ENCODE measurements at regions not wholly inside any gene's neighbourhood (a gene's known extent, or its start where the extent isn't known, plus 50 kb on each side); places are given as distances from the start of the nearest gene placed in this dataset.
"Not testable (repeated sequence)": the region's sequence is repeated elsewhere in the genome, so short reads cannot be mapped to it uniquely, and the experiment has no call there.

GRCh38 chrX:46185923-46186810, 359.1 kb downstream of the ZNF674 start:
- H3K9me3 ChIP-seq (ENCODE audit: insufficient read depth, low read depth, low read length): no peaks in the 10 kb centered on the region
- H3K9ac ChIP-seq (ENCODE audit: low read depth, low read length): no peak overlapping the region
- H3K4me3 ChIP-seq (ENCODE audit: low read length): no peak overlapping the region
- no peaks in the 10 kb centered on the region for H3K27me3 ChIP-seq (ENCODE audit: insufficient read depth, low read length)
- no peak overlapping the region for H3K27ac ChIP-seq (ENCODE audit: low read length)
- H3K36me3 ChIP-seq (ENCODE audit: insufficient read depth, low read depth, low read length): no peaks in the 10 kb centered on the region
- no peaks in the 10 kb centered on the region for H3K4me1 ChIP-seq (ENCODE audit: insufficient read depth, low read length)

- Histone ChIP-seq H3K4me1 (ENCODE audit: insufficient read depth, low read length) (no peaks in the 10 kb centered on the region), H3K9ac (ENCODE audit: low read depth, low read length) (no peak overlapping the region), H3K9me3 (ENCODE audit: insufficient read depth, low read depth, low read length) (no peaks in the 10 kb centered on the region), H3K27me3 (ENCODE audit: insufficient read depth, low read length) (no peaks in the 10 kb centered on the region), H3K4me3 (ENCODE audit: low read length) (no peak overlapping the region), H3K36me3 (ENCODE audit: insufficient read depth, low read depth, low read length) (no peaks in the 10 kb centered on the region), H3K27ac (ENCODE audit: low read length) (no peak overlapping the region)
Observed at GRCh38 chrX:46184749-46185148, 360.5 kb downstream of the ZNF674 start.

GRCh38 chrX:46180258-46180687, 364.9 kb downstream of the ZNF674 start:
- H3K4me1 ChIP-seq (ENCODE audit: insufficient read depth, low read length): no peaks in the 10 kb centered on the region
- no peak overlapping the region for H3K27ac ChIP-seq (ENCODE audit: low read length)
- H3K27me3 ChIP-seq (ENCODE audit: insufficient read depth, low read length): no peaks in the 10 kb centered on the region
- H3K9ac ChIP-seq (ENCODE audit: low read depth, low read length): no peak overlapping the region
- no peak overlapping the region for H3K4me3 ChIP-seq (ENCODE audit: low read length)
- H3K36me3 ChIP-seq (ENCODE audit: insufficient read depth, low read depth, low read length): no peaks in the 10 kb centered on the region
- H3K9me3 ChIP-seq (ENCODE audit: insufficient read depth, low read depth, low read length): no peaks in the 10 kb centered on the region

- H3K9me3 ChIP-seq (ENCODE audit: insufficient read depth, low read depth, low read length): no peaks in the 10 kb centered on the region
- no peak overlapping the region for H3K27ac ChIP-seq (ENCODE audit: low read length)
- H3K4me1 ChIP-seq (ENCODE audit: insufficient read depth, low read length): no peaks in the 10 kb centered on the region
- no peaks in the 10 kb centered on the region for H3K36me3 ChIP-seq (ENCODE audit: insufficient read depth, low read depth, low read length)
- no peaks in the 10 kb centered on the region for H3K27me3 ChIP-seq (ENCODE audit: insufficient read depth, low read length)
- H3K4me3 ChIP-seq (ENCODE audit: low read length): no peak overlapping the region
- no peak overlapping the region for H3K9ac ChIP-seq (ENCODE audit: low read depth, low read length)
Observed at GRCh38 chrX:46179748-46180147, 365.5 kb downstream of the ZNF674 start.

- no peak overlapping the region for H3K9ac ChIP-seq (ENCODE audit: low read depth, low read length)
- no peak overlapping the region for H3K27ac ChIP-seq (ENCODE audit: low read length)
- H3K4me3 ChIP-seq (ENCODE audit: low read length): no peak overlapping the region
- no peaks in the 10 kb centered on the region for H3K27me3 ChIP-seq (ENCODE audit: insufficient read depth, low read length)
- no peaks in the 10 kb centered on the region for H3K4me1 ChIP-seq (ENCODE audit: insufficient read depth, low read length)
- no peaks in the 10 kb centered on the region for H3K9me3 ChIP-seq (ENCODE audit: insufficient read depth, low read depth, low read length)
- H3K36me3 ChIP-seq (ENCODE audit: insufficient read depth, low read depth, low read length): no peaks in the 10 kb centered on the region
Observed at GRCh38 chrX:46178763-46179162, 366.5 kb downstream of the ZNF674 start.

GRCh38 chrX:46173159-46173558, 372.1 kb downstream of the ZNF674 start:
- no peaks in the 10 kb centered on the region for H3K27me3 ChIP-seq (ENCODE audit: insufficient read depth, low read length)
- H3K27ac ChIP-seq (ENCODE audit: low read length): no peak overlapping the region
- H3K4me1 ChIP-seq (ENCODE audit: insufficient read depth, low read length): no peaks in the 10 kb centered on the region
- no peaks in the 10 kb centered on the region for H3K36me3 ChIP-seq (ENCODE audit: insufficient read depth, low read depth, low read length)
- H3K9me3 ChIP-seq (ENCODE audit: insufficient read depth, low read depth, low read length): no peaks in the 10 kb centered on the region
- H3K4me3 ChIP-seq (ENCODE audit: low read length): no peak overlapping the region
- H3K9ac ChIP-seq (ENCODE audit: low read depth, low read length): no peak overlapping the region

GRCh38 chrX:46171457-46171856, 373.8 kb downstream of the ZNF674 start:
- H3K9me3 ChIP-seq (ENCODE audit: insufficient read depth, low read depth, low read length); H3K4me1 ChIP-seq (ENCODE audit: insufficient read depth, low read length): not testable (repeated sequence)

GRCh38 chrX:46169808-46170207, 375.4 kb downstream of the ZNF674 start:
- Histone ChIP-seq H3K4me1 (ENCODE audit: insufficient read depth, low read length) (no peaks in the 10 kb centered on the region), H3K4me3 (ENCODE audit: low read length) (no peak overlapping the region), H3K27ac (ENCODE audit: low read length) (no peak overlapping the region), H3K36me3 (ENCODE audit: insufficient read depth, low read depth, low read length) (no peaks in the 10 kb centered on the region), H3K9ac (ENCODE audit: low read depth, low read length) (no peak overlapping the region), H3K9me3 (ENCODE audit: insufficient read depth, low read depth, low read length) (no peaks in the 10 kb centered on the region), H3K27me3 (ENCODE audit: insufficient read depth, low read length) (no peaks in the 10 kb centered on the region)

More at GRCh38 chrX:46171457-46171856, 373.8 kb downstream of the ZNF674 start:
- H3K36me3 ChIP-seq (ENCODE audit: insufficient read depth, low read depth, low read length); H3K4me3 ChIP-seq (ENCODE audit: low read length); H3K27ac ChIP-seq (ENCODE audit: low read length); H3K9ac ChIP-seq (ENCODE audit: low read depth, low read length); H3K27me3 ChIP-seq (ENCODE audit: insufficient read depth, low read length): not testable (repeated sequence)

- H3K9me3 ChIP-seq (ENCODE audit: insufficient read depth, low read depth, low read length): no peaks in the 10 kb centered on the region
- H3K4me1 ChIP-seq (ENCODE audit: insufficient read depth, low read length): no peaks in the 10 kb centered on the region
- no peak overlapping the region for H3K4me3 ChIP-seq (ENCODE audit: low read length)
- no peaks in the 10 kb centered on the region for H3K27me3 ChIP-seq (ENCODE audit: insufficient read depth, low read length)
- H3K27ac ChIP-seq (ENCODE audit: low read length): no peak overlapping the region
- no peak overlapping the region for H3K9ac ChIP-seq (ENCODE audit: low read depth, low read length)
- H3K36me3 ChIP-seq (ENCODE audit: insufficient read depth, low read depth, low read length): no peaks in the 10 kb centered on the region
Observed at GRCh38 chrX:46168254-46168653, 377.0 kb downstream of the ZNF674 start.

- Histone ChIP-seq H3K4me3 (ENCODE audit: low read length) (no peak overlapping the region), H3K9me3 (ENCODE audit: insufficient read depth, low read depth, low read length) (no peaks in the 10 kb centered on the region), H3K4me1 (ENCODE audit: insufficient read depth, low read length) (no peaks in the 10 kb centered on the region), H3K36me3 (ENCODE audit: insufficient read depth, low read depth, low read length) (no peaks in the 10 kb centered on the region), H3K27ac (ENCODE audit: low read length) (no peak overlapping the region), H3K9ac (ENCODE audit: low read depth, low read length) (no peak overlapping the region), H3K27me3 (ENCODE audit: insufficient read depth, low read length) (no peaks in the 10 kb centered on the region)
Observed at GRCh38 chrX:46165866-46166265, 379.4 kb downstream of the ZNF674 start.

- no peaks in the 10 kb centered on the region for H3K9me3 ChIP-seq (ENCODE audit: insufficient read depth, low read depth, low read length)
- H3K27me3 ChIP-seq (ENCODE audit: insufficient read depth, low read length): no peaks in the 10 kb centered on the region
- no peak overlapping the region for H3K9ac ChIP-seq (ENCODE audit: low read depth, low read length)
- H3K4me3 ChIP-seq (ENCODE audit: low read length): no peak overlapping the region
- no peak overlapping the region for H3K27ac ChIP-seq (ENCODE audit: low read length)
- H3K36me3 ChIP-seq (ENCODE audit: insufficient read depth, low read depth, low read length): no peaks in the 10 kb centered on the region
- no peaks in the 10 kb centered on the region for H3K4me1 ChIP-seq (ENCODE audit: insufficient read depth, low read length)
Observed at GRCh38 chrX:46165411-46165810, 379.8 kb downstream of the ZNF674 start.

- Histone ChIP-seq H3K4me3 (ENCODE audit: low read length) (no peak overlapping the region), H3K36me3 (ENCODE audit: insufficient read depth, low read depth, low read length) (no peaks in the 10 kb centered on the region), H3K9ac (ENCODE audit: low read depth, low read length) (no peak overlapping the region), H3K9me3 (ENCODE audit: insufficient read depth, low read depth, low read length) (no peaks in the 10 kb centered on the region), H3K27ac (ENCODE audit: low read length) (no peak overlapping the region), H3K4me1 (ENCODE audit: insufficient read depth, low read length) (no peaks in the 10 kb centered on the region), H3K27me3 (ENCODE audit: insufficient read depth, low read length) (no peaks in the 10 kb centered on the region)
Observed at GRCh38 chrX:46152756-46153155, 392.5 kb downstream of the ZNF674 start.
